Activated T-cell treated with anti-CD3 and anti-CD28 coated beads, Interleukin-2, amount 50 U/mL, for 4 hours (primary cell): ENCODE measurements at regions not wholly inside any gene's neighbourhood (a gene's known extent, or its start where the extent isn't known, plus 50 kb on each side); places are given as distances from the start of the nearest gene placed in this dataset.
"Not testable (repeated sequence)": the region's sequence is repeated elsewhere in the genome, so short reads cannot be mapped to it uniquely, and the experiment has no call there.

Experiments used
- ATAC-seq, 2 donors: fragments of 200-7000 bp; cut with Tn5 transposase; one replicate each; pipeline ENCODE4 v1.10.0; 2021
- DNase-seq: peaks from one replicate; pipeline ENCODE4 v3.0.0-alpha.2; 2020
- H3K27me3 Mint-ChIP-seq: one replicate; pipeline ENCODE4 v1.8.0; 2021; ENCODE audit warnings: low read depth, mixed read lengths
- H3K36me3 Mint-ChIP-seq: one replicate; pipeline ENCODE4 v1.8.0; 2022; ENCODE audit warnings: mixed read lengths; ENCODE audit not compliant: insufficient read depth
- H3K4me1 Mint-ChIP-seq: one replicate; pipeline ENCODE4 v1.8.0; 2021; ENCODE audit warnings: low read depth, mixed read lengths
- H3K4me3 Mint-ChIP-seq: one replicate; pipeline ENCODE4 v1.8.0; 2021; ENCODE audit warnings: mild to moderate bottlenecking, moderate library complexity, mixed read lengths
- H3K9me3 Mint-ChIP-seq: one replicate; pipeline ENCODE4 v1.8.0; 2021; ENCODE audit warnings: mixed read lengths

DNA sequence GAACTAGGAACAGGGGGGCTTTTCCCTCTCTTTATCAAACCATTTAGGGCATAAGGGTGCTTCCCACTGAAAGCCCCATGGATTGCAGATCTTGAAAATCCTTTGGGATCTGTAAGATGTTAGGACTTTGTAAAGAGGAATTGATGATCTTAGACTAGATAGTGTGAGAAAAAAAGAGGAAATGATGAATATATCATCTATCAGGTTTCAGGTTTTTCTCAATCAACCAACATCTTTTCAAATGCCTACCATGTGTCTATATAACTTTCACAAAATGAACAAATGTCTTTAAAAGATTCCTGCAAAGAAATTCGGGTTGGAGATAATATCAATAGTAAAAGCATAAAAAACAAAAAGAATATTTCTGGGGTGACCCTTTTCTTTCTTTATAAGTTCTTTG, 50.1 kb downstream of the KCNC4 start:
- ATAC-seq (no peak), DNase-seq (no peak)
- H3K4me3 Mint-ChIP-seq: no peak overlapping the region
- peaks cover under 1% of the 10 kb centered on the region for H3K4me1 Mint-ChIP-seq
- H3K9me3 Mint-ChIP-seq: no peaks in the 10 kb centered on the region
- no peaks in the 10 kb centered on the region for H3K36me3 Mint-ChIP-seq
- H3K27me3 Mint-ChIP-seq: peaks cover 2% of the 10 kb centered on the region

DNA sequence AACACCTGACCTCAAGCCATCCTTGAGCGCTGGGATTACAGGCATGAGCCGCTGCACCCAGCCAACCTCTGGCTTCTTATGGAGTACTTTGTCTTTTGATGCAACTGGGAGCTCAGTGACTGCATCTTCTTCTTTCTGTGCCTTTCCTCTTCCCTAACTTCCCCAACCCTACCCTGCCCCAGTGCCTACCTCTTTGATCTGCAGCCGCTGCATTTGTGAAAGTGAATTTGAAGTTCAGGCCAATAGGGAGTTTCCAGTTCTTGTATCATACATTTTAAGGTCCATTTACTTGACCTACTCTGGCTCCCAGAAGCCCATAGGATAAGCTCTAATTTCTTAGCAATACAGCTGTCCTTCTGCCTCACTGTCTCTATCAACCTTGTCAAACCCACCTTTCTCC, 52.2 kb downstream of the KCNC4 start:
- no peak for ATAC-seq
- Mint-ChIP-seq H3K36me3 (no peaks in the 10 kb centered on the region), H3K4me1 (no peaks in the 10 kb centered on the region), H3K4me3 (no peak overlapping the region), H3K27me3 (peaks cover 7% of the 10 kb centered on the region), H3K9me3 (no peaks in the 10 kb centered on the region)
- DNase-seq: no peak

DNA sequence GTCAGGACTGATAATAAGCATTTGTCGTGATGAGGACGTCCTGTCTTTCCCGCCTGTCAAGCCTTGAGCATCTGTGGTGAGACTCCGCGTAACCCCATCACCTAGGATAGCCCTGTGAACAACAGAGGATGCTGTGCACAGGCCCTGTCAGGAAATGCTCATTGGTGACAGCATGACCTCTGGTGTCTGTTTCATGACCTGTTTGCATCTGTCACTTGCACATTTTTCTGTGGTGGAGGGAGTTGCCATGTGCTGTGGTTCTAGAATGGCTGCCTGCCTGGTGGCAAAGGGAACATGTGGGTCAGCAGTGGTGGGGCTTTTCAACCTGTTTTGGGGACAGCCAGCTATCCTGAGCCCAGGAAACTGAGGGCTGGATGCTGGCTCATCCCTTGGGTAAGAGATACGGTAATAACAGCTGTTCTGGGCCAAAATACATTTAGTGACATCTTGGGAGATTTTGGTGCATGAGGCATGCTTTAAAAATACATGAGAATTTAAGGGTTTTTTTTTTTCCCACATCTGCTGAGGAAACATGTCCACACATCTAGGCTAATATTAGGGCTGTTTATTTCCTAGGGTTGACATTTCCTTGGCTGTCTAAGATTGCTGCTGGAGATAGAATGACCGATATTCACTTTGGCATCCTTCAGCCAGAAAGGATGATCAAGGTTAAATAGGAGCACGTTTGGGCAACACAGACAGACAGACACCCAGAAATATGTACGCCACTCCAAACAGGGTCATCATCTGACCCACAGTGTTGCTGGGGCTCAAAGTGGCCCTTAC, 52.9 kb downstream of the KCNC4 start:
- Mint-ChIP-seq H3K4me3 (no peak overlapping the region), H3K4me1 (no peaks in the 10 kb centered on the region), H3K9me3 (no peaks in the 10 kb centered on the region), H3K36me3 (no peaks in the 10 kb centered on the region), H3K27me3 (peaks cover 7% of the 10 kb centered on the region)
- no peak for DNase-seq
- peak in 1 of 2 donors; percentile 48 for ATAC-seq

DNA sequence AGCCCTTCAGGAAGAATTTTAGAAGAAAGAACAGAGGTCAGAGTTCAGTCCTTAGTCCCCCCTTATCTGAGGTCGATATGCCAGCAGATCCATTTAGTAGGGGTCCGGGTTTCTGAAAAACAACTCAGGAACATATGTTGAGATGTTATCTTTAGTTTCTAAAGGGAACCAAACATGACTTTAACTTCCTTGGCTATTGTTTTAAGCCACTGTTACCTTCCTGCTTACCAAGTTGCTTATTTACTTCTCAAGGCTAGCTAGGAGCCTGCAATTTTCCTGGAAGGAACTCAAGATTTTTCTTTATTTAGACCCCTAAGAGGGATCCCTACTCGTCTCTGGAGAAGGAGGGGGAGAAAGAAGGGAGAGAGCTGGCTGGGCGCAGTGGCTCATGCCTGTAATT, 54.3 kb downstream of the KCNC4 start:
- no peak for ATAC-seq
- Mint-ChIP-seq H3K9me3 (no peaks in the 10 kb centered on the region), H3K36me3 (no peaks in the 10 kb centered on the region), H3K4me3 (no peak overlapping the region), H3K4me1 (no peaks in the 10 kb centered on the region), H3K27me3 (peaks cover 7% of the 10 kb centered on the region)
- no peak for DNase-seq

DNA sequence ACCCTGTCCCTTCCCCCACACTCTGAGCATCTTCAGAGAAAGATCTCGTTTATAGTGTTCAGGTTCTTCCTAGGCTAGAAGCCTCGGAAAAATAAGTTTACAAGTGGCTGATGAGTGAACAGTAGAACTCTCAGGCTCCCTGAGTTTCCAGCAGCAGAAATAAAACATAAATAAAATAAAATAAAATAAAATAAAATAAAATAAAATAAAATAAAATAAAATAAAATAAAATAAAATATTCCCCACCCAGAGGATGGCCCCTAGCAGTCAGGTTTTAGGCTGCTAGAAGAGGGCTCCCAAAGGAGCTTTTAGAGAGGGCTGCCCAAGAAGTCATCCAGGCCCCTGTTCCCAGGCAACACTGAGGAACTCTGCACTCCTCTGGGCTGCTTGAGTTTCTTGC, 55.1 kb downstream of the KCNC4 start:
- DNase-seq (no peak), ATAC-seq (no peak)
- Mint-ChIP-seq H3K4me1 (no peaks in the 10 kb centered on the region), H3K27me3 (peaks cover 7% of the 10 kb centered on the region), H3K4me3 (no peak overlapping the region), H3K9me3 (no peaks in the 10 kb centered on the region), H3K36me3 (no peaks in the 10 kb centered on the region)

DNA sequence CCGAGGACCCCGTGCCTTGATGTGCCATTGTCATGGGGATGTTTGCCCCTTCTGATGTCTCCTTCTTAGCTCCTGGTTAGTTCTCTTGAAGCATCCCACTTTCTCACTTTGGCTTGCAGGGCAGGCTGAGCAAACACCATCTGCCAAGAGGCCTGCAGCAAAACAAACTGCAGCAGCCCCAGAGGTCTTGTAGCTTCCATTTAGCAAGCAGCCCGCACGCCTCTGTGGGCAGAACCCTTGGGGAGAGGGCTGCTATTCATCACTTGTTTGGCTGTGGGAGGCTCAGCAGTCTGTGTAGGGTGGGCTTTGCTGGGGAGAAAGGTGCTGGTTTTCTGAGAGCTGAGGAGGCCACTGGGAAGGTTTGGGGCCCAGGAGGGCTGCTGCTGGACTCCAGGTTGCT, 56.7 kb downstream of the KCNC4 start:
- ATAC-seq (no peak), DNase-seq (no peak)
- H3K27me3 Mint-ChIP-seq: peaks cover 7% of the 10 kb centered on the region
- no peak overlapping the region for H3K4me3 Mint-ChIP-seq
- no peaks in the 10 kb centered on the region for H3K9me3 Mint-ChIP-seq
- H3K36me3 Mint-ChIP-seq: no peaks in the 10 kb centered on the region
- H3K4me1 Mint-ChIP-seq: no peaks in the 10 kb centered on the region

DNA sequence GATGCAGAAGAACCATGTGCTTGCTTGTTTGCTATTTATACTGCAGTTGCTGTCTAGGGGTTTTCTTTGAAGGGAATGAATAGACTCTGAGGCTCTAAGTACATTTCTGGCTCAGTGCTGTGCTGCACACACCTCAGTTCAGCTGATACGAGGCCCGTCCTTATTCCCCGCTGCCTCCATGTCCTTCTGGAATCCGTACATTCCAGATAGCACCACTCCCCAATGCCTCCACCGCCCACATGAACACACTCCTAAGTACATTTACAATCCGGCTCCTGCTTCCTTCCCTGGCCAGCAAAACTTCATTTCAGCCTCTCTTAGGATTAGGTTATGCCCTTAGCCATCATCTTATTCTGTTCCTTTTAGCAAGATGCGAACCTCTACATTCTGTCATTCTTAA, 57.1 kb downstream of the KCNC4 start:
- H3K36me3 Mint-ChIP-seq: no peaks in the 10 kb centered on the region
- H3K4me1 Mint-ChIP-seq: no peaks in the 10 kb centered on the region
- peaks cover 10% of the 10 kb centered on the region for H3K27me3 Mint-ChIP-seq
- no peak overlapping the region for H3K4me3 Mint-ChIP-seq
- H3K9me3 Mint-ChIP-seq: no peaks in the 10 kb centered on the region
- ATAC-seq (no peak), DNase-seq (no peak)

DNA sequence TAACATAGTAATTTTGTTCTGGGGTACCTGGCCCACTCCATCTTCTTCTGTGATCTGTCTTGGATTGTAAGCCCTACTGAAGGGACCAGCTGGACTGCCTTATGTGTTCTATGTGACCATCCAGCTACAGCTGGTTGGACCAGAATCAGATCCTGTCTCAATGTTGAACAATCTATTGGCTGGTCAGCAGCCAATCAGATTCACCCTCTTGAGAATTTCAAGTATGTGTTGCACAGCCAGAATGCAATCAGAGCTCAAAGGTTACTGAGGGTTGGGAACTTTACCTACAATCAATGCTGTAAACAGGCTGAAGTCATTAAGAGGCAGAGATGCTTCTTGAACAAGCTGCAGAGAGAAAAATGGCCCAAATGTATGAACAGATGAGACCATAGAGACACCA, 61.9 kb downstream of the KCNC4 start:
- no peak overlapping the region for H3K4me3 Mint-ChIP-seq
- peaks cover 6% of the 10 kb centered on the region for H3K27me3 Mint-ChIP-seq
- no peaks in the 10 kb centered on the region for H3K9me3 Mint-ChIP-seq
- H3K36me3 Mint-ChIP-seq: no peaks in the 10 kb centered on the region
- DNase-seq: no peak
- ATAC-seq: no peak
- no peaks in the 10 kb centered on the region for H3K4me1 Mint-ChIP-seq

DNA sequence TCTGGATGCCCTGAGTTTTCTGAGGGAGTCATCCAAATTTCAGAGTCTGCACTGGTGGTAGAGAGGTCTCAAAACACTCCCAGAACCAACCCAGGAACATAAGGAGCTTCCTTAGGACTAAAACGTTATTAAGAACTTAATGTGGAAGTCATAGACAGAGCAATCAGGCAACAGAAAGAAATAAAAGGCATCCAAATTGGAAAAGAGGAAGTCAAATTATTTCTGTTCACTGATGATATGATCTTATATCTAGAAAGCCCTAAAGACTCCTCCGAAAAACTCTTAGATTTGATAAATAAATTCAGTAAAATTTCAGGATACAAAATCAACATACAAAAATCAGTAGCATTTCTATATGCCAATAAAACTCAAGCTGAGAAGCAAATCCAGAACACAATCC, 63.7 kb downstream of the KCNC4 start:
- not testable (repeated sequence) for H3K4me1 Mint-ChIP-seq, H3K27me3 Mint-ChIP-seq, DNase-seq, H3K9me3 Mint-ChIP-seq, ATAC-seq, H3K4me3 Mint-ChIP-seq, H3K36me3 Mint-ChIP-seq

DNA sequence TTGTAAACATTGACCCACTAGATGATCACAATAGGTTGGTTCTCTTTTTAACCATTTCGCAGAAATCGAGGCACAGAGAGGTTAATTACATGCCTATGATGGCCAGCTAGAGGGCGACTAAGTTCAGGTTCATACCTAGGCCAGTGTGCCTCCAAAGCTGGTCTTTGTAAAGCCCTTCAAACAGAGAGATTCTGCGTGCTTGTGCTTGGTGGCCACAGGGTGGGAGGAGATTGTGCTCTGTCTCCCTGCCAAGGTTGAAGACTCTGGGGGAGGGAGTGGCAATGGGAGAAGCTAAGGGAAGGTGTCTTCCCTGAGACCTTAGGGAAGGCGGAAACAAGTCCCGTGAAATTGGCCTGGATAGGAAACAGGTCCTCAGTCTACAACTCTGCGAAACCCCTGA, 59.1 kb upstream of the RBM15 start:
- H3K4me3 Mint-ChIP-seq: no peak overlapping the region
- no peaks in the 10 kb centered on the region for H3K9me3 Mint-ChIP-seq
- H3K36me3 Mint-ChIP-seq: no peaks in the 10 kb centered on the region
- no peak for ATAC-seq
- H3K4me1 Mint-ChIP-seq: no peaks in the 10 kb centered on the region
- peaks cover 2% of the 10 kb centered on the region for H3K27me3 Mint-ChIP-seq
- no peak for DNase-seq

DNA sequence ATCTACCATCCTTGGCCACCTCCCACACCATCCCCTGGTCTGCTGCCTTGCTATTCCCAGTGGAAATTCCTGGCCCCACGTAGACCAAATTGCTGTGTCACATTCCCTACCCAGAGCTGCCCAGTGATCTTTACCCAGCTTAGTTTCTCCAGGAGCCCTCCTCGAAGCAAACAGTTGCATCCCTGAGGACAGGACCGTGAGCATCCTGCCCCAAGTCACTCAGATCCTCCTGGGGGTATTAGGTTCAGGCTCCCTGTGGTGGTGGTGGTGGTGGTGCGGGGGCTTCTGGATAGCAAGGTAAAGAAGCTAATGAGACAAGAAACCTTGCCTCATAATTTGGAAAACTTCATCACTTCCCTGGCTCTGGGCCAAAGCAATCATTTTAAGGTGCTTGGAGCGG, 58.4 kb upstream of the RBM15 start:
- DNase-seq (no peak), ATAC-seq (no peak)
- no peaks in the 10 kb centered on the region for H3K9me3 Mint-ChIP-seq
- H3K4me1 Mint-ChIP-seq: no peaks in the 10 kb centered on the region
- H3K4me3 Mint-ChIP-seq: no peak overlapping the region
- peaks cover 2% of the 10 kb centered on the region for H3K27me3 Mint-ChIP-seq
- H3K36me3 Mint-ChIP-seq: no peaks in the 10 kb centered on the region

DNA sequence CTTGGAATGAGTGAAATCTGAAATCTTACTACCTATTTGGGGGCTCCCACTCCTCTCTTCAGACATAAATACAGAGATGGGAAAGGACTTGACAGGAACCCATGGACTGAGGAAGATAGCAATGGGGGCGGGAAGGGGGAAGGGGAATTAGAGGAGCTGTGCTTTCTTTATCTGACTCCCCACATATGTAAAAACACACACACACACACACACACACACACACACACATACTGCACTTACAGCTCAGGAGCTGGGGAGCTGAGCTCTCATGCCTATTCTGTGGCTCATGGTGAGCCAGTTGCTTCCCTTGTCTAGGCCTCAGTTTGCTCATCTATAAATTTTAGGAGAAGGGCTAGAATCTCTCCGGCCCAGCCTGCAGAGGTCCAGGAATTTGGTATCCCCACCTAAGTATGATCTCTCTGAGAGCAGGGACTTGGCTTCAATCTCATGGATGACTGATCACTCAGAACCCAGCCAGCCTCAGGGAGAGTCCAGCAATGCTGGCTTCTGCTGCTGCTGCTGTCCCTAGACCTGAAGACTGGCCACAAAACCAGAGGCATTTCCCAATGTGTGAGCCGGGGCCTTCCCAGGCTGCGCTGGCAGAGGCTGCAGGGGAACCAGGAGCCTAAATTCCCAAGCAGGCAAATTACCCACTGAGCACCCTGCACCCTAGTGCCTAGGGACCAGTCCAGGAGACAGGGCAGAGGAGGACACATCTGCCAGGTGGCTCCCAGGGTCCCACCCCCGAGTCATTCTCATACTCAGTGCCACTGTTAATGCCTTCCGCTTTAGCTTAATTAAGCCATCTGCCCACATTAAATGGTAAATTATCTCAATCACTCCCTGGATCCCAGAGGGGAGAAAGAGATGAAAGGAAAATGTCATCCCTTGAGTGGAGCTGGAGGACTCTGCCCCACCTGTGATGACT, 57.5 kb upstream of the RBM15 start:
- ATAC-seq (no peak), DNase-seq (no peak)
- no peaks in the 10 kb centered on the region for H3K9me3 Mint-ChIP-seq
- H3K27me3 Mint-ChIP-seq: peaks cover 2% of the 10 kb centered on the region
- no peaks in the 10 kb centered on the region for H3K36me3 Mint-ChIP-seq
- no peak overlapping the region for H3K4me3 Mint-ChIP-seq
- no peaks in the 10 kb centered on the region for H3K4me1 Mint-ChIP-seq

DNA sequence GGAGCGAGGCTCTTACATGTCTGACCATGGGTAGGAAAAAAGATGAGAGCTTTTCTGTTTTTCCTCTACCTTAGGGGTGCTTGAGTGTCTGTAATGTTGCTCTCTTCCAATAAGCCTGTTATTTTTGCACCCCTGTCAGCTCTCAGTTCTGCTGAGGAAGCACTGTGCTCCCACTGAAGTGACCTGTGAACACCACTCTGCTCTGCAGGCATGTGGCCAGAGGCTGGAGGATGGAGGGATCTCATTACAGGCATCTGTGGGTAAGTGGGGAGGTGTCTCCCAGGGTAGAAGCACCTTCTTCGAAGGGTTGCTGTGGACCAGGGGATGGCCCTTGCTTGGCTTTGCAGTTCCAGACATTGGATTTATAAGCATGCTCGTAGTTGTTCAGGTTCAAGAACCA, 56.8 kb upstream of the RBM15 start:
- H3K9me3 Mint-ChIP-seq: no peaks in the 10 kb centered on the region
- H3K27me3 Mint-ChIP-seq: peaks cover under 1% of the 10 kb centered on the region
- H3K4me1 Mint-ChIP-seq: no peaks in the 10 kb centered on the region
- DNase-seq: no peak
- ATAC-seq: no peak
- H3K4me3 Mint-ChIP-seq: no peak overlapping the region
- H3K36me3 Mint-ChIP-seq: no peaks in the 10 kb centered on the region

DNA sequence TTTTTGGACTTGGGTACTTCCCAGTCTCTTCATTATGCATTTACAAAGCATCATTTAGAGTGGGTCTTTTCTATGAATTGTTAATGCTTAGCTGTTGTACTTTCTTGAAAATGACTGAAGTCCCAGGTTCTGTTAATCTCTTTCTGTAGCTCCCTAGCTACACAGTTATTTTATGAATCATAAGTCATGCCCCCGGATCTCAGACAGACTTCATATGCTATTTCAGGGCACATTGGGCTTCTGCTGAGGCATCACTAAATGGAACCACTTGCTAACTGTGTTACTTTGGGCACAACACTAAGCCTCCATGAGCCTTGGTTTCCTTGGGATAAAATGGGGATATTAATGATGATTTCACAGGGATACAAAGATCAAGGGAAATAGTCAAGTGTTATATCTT, 55.5 kb upstream of the RBM15 start:
- DNase-seq: no peak
- no peaks in the 10 kb centered on the region for H3K4me1 Mint-ChIP-seq
- H3K4me3 Mint-ChIP-seq: no peak overlapping the region
- ATAC-seq: no peak
- no peaks in the 10 kb centered on the region for H3K36me3 Mint-ChIP-seq
- H3K27me3 Mint-ChIP-seq: no peaks in the 10 kb centered on the region
- no peaks in the 10 kb centered on the region for H3K9me3 Mint-ChIP-seq

DNA sequence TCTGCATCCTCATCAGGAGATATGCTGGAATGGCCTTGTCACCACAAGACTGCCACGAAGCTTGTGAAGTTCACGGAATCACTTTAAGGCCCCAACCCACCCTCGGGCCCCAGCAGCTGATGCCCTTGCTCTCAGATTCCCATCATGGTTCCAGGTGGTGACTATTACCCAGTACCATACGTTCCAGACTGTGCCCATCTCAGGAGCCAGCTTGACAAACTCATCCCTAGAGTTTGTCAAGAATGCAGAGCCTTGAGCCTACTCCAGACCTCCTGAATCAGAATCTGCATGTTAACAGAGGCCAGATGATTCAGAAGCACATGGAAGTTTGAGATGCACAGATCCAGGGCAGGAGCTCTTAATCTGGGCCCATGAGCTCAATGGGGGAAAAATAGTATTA, 53.9 kb upstream of the RBM15 start:
- no peaks in the 10 kb centered on the region for H3K4me1 Mint-ChIP-seq
- H3K4me3 Mint-ChIP-seq: no peak overlapping the region
- H3K36me3 Mint-ChIP-seq: no peaks in the 10 kb centered on the region
- ATAC-seq (no peak), DNase-seq (no peak)
- no peaks in the 10 kb centered on the region for H3K9me3 Mint-ChIP-seq
- H3K27me3 Mint-ChIP-seq: no peaks in the 10 kb centered on the region
